NCI-H524 (cell line): ENCODE measurements at regions not wholly inside any gene's neighbourhood (a gene's known extent, or its start where the extent isn't known, plus 50 kb on each side); places are given as distances from the start of the nearest gene placed in this dataset.

Experiments used
- DNase-seq, 2 experiments: peaks; one replicate each; lab custom pipeline; 2025; lab: John Stamatoyannopoulos, UW

DNA sequence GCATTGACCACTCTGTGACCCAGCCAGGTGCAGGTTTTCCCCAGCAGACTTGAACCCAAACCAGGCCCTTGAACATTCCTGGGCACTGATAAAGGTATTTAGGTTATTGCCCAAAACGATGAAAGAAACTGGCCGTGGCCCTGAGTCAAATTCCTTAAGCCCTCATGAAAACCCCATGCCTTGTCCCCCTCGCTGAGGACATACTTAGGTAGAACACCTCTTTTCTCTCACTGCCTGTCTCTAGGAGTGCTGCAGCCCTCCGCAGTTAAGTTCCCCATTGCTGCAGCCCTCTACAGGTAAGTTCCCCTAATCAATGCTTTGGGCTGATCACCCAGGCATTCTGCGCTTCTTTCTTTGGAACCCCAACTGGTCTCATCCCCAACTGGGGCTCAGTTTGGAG, 961.6 kb downstream of the TBC1D22A start:
- DNase-seq = no peak

DNA sequence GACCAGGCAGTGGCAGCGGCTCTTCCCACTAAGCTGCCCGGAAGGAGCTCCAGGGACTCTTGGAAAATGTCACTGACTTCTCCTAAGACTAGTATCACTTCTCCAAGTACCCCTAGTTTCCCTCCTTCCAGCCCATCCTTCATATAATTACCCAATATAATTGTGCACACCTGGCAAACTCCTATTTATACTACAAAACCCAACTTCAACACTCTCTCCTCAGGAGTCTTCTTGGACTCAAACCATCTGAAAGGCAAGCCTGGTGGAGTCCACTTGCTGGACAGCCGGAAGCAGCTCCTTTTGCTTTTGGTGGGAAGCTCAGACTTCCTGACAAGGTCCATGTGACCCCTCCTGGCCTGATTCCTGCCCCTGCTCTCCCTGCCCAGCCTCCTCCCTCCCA, 955.9 kb downstream of the TBC1D22A start:
- DNase-seq = no peak

GRCh38 chr22:47716890-47717615, 954.6 kb downstream of the TBC1D22A start:
- DNase-seq = no peak

- no peak for DNase-seq
Observed at GRCh38 chr22:47715866-47716578, 953.6 kb downstream of the TBC1D22A start.

- DNase-seq = no peak
Observed at GRCh38 chr22:47713941-47714340, 951.5 kb downstream of the TBC1D22A start.

GRCh38 chr22:47710135-47710534, 947.7 kb downstream of the TBC1D22A start:
- no peak for DNase-seq

GRCh38 chr22:47705350-47705749, 942.9 kb downstream of the TBC1D22A start:
- no peak for DNase-seq

DNA sequence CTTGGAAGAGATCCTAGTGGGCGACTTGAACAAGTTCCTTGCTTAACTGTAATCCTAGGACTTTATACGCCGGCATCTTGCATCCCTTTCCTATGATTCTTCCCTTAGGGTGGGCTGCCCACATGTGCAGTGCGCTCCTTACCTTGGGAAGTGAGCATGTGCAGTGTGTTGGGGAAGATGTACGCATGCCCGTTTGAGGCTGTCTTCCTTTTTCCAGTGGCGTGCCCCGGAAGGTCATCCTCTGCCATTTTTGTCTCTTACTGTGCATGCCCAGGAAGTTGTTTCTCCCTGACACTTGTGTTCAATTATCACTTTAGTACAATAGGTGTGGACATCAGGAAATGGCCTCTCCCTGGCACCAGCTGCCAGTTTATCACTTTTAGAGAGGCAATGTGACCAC, 936.5 kb downstream of the TBC1D22A start:
- DNase-seq = no peak

DNA sequence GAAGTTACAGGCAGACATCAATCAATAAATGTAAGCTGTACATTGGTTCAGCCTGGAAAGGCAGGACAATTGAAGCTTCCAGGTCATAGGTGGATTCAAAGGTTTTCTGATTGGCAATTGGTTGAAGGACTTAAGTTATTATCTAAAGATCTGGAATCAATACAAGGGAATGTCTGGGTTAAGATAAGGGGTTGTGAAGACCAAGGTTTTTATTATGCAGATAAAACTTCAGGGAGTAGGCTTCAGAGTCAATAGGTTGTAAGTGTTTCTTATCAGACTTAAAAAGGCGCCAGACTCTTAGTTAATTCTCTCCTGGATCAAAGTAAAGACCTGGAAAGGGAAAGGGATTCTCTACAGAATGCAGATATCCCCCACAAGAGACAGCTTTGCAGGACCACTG, 935.4 kb downstream of the TBC1D22A start:
- no peak for DNase-seq

- no peak for DNase-seq
Observed at GRCh38 chr22:47696776-47697175, 934.3 kb downstream of the TBC1D22A start.

DNA sequence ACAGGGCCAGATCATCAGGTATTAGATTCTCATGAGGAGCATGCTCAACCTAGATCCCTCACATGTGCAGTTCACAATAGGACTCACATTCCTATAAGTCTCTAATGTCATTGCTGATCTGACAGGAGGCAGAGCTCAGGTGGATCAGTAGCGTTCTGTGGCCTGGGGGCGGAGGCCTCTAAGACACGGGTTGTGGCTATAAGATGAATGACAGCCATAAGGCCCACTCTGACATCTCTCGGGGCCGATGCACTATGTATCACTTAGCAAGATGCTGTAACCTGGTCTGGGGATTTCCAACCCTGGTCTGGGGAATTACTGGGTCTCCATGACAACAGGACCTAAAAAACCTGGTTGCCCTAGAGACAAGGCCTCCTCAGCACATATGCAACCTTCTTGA, 932.7 kb downstream of the TBC1D22A start:
- no peak for DNase-seq

DNA sequence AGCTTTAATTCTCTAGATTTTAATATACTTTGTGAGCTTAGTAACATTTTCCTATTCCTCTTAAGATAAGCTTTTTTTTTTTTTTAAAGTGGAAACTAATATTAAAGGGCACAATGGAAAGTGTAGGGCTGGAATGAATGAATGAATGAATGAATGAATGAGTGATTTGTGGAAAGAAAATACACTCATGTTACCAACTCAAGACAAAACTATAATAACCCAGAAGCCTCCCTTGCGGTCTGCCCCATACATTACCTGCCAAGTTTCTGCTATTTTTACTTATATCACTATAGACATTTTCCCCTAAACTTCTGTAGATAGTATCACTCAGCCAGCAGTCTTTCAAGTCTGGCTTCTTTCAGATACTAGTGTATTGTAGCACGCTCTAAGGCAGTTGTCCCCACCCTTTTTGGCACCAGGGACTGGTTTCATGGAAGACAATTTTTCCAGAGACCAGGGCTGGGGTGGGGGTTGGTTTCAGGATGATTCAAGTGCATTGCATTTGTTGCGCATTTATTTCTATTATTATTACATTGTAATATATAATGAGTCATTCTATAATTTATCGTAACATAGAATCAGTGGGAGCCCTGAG, 932.2 kb downstream of the TBC1D22A start:
- DNase-seq = no peak

DNA sequence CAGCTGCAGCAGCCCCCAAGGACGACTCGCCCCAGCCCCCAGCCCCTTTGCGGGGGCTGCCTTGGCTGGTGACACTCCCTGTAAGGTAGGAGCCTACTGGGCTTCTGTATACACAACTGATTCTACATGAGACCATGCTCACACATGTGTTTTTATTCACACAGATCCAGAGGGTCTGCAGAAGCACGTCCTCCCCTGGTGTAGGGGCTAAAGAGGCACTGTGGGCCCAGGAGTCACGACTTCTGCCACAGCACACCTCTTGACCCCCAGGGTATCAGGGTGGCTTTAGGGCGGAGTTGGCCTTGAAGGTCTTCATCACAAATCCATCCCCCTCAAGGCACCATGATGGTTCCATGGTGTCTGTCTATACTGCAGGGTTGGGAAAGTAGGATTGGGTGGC, 931.2 kb downstream of the TBC1D22A start:
- no peak for DNase-seq

- no peak for DNase-seq
Observed at GRCh38 chr22:47692811-47693210, 930.4 kb downstream of the TBC1D22A start.

DNA sequence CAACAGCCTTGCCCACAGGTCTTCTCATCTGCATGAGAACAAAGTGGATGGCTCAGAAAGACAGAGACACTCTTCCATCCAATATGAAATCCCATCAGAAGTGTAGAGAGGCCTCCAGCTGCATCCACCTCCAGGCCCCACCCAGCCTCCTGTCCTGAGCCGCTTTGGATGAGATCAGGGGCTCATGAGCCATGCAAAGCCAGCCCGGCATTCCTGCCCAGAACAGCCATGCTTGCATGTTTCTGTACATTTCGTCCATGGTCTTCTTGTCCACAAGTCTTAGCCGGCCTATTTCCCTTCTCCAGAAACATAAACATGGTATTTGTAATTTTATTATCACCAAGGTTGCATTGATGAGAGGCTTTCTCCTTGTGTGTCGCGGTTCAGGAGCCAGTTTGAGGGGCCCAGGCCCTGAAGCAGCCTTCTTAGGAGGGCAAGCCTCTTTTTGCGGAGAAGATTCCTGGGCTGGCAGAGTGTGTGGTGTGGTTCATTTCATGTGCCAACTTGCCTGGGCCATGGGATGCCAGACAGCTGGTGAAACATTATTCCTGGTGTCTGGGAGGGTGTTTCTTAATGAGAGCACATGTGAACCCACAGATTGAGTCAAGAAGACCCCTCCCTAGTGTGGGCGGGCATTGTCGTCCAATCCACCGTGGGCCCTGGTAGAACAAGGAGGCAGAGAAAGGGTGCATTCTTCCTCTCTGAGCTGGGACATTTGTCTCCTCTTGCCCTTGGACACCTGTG, 928.9 kb downstream of the TBC1D22A start:
- no peak for DNase-seq

- no peak for DNase-seq
Observed at GRCh38 chr22:47690586-47690985, 928.1 kb downstream of the TBC1D22A start.

GRCh38 chr22:47690166-47690565, 927.7 kb downstream of the TBC1D22A start:
- no peak for DNase-seq

GRCh38 chr22:47687776-47688175, 925.3 kb downstream of the TBC1D22A start:
- DNase-seq = no peak

GRCh38 chr22:47687346-47687655, 924.9 kb downstream of the TBC1D22A start:
- no peak for DNase-seq

DNA sequence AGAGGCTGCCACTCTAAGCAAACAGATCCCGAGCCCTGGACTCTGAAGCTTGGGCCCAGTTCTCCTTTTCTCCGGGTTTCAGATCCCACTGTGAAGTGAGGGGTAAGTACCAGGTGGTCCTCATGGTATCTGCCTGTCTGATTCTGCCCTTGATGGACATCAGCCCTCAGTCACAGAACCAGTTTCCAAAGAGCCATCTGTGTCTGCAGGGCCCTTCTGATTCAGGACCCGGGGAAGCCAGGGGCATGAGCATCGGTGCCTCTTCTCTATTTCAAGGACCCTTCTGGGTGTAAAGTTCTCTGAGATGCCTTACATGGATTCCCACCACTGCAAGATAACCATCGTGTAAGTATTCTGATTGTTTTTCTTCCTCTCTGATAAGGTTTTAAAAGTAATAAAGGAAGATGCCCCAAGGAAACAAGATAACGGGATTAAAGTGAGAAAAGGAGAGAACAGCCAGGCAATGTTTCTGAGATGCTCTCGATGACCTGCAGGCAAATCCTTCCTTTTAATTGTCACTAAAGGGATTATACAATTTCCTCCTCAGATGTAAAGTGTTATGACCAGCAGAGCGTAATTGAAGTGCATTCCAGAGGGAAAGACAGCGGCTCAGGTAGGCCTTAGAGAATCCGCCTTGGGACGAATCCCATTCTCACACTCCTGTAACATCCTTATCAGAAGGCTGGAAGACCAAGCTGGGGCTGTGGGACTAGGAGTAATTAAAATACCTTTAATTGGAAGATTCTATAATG, 924.3 kb downstream of the TBC1D22A start:
- DNase-seq = no peak

DNA sequence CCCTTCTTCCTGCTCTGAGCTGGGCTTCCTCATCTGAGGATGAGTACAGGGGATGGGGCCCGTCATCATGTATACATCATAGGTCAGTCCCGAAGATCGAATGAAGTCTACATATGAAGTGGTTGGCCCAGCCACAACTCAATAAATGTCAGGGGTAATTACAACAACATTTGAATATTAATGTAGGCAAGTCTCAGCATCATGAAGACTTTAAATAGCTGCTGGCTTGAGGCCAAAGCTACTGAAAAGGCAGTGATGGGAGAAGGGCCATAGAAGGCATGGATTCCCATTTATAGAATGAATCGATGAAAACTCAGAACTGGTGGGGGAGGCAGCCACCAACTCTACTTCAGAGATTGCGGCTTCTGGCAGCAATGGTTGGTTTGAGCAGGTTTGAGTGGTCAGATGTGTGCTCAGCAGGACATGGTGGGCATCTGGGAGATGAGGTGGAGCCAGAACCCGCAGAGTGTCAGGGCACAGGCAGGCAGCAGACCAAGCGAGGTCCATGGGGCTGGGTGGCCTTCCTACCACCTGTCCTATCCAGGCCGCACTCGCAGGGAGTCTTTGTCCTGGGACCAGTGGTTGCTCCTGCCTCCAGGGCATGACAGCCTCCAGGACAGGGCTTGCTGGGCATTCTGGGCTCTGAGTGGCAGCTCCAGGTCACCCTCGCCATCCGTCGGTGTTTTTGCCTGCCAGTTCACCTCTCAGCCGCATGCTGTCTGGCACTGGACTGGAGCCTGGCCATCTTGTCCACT, 919.1 kb downstream of the TBC1D22A start:
- no peak for DNase-seq
